ENCODE measurements at regions not wholly inside any gene's neighbourhood (a gene's known extent, or its start where the extent isn't known, plus 50 kb on each side); places are given as distances from the start of the nearest gene placed in this dataset.

GRCh38 chr5:159452480-159453167 is 122.3 kb upstream of the IL12B start:
- H3K27ac Mint-ChIP-seq, result no peak overlapping the region
- H3K27me3 Mint-ChIP-seq, result no peaks in the 10 kb centered on the region

GRCh38 chr5:159453209-159453608 is 122.9 kb upstream of the IL12B start:
- DNase-seq (ENCODE audit: low spot score in 2 of 2) (no peak), ATAC-seq (ENCODE audit: low read depth) (peak; percentile 46)
- Mint-ChIP-seq H3K27me3 (no peaks in the 10 kb centered on the region), H3K36me3 (peaks cover 5% of the 10 kb centered on the region), H3K9me3 (no peaks in the 10 kb centered on the region), H3K4me3 (no peak overlapping the region), H3K27ac (no peak overlapping the region), H3K4me1 (peaks cover 31% of the 10 kb centered on the region)

More at GRCh38 chr5:159452480-159453167, 122.3 kb upstream of the IL12B start:
- Mint-ChIP-seq H3K4me1 (peaks cover 28% of the 10 kb centered on the region), H3K9me3 (no peaks in the 10 kb centered on the region), H3K36me3 (peaks cover 5% of the 10 kb centered on the region), H3K4me3 (no peak overlapping the region)
- DNase-seq (ENCODE audit: low spot score in 2 of 2) (no peak), ATAC-seq (ENCODE audit: low read depth) (no peak)

- Mint-ChIP-seq H3K27ac (no peak overlapping the region), H3K9me3 (no peaks in the 10 kb centered on the region), H3K27me3 (no peaks in the 10 kb centered on the region), H3K4me3 (no peak overlapping the region), H3K4me1 (peaks cover 51% of the 10 kb centered on the region), H3K36me3 (peaks cover under 1% of the 10 kb centered on the region)
- DNase-seq (ENCODE audit: low spot score in 2 of 2), result no peak
- no peak for ATAC-seq (ENCODE audit: low read depth)
These were observed 126.0 kb upstream of the IL12B start for GRCh38 chr5:159456261-159456660.

GRCh38 chr5:159456722-159457465 is 126.6 kb upstream of the IL12B start:
- Mint-ChIP-seq H3K27ac (no peak overlapping the region), H3K9me3 (no peaks in the 10 kb centered on the region), H3K4me1 (peaks cover 51% of the 10 kb centered on the region), H3K4me3 (no peak overlapping the region), H3K27me3 (no peaks in the 10 kb centered on the region), H3K36me3 (no peaks in the 10 kb centered on the region)
- DNase-seq (ENCODE audit: low spot score in 2 of 2) (no peak), ATAC-seq (ENCODE audit: low read depth) (peak; percentile 30)

GRCh38 chr5:159458217-159458711 is 128.0 kb upstream of the IL12B start:
- ATAC-seq (ENCODE audit: low read depth), result peak; percentile 84
- H3K4me1 Mint-ChIP-seq, result peaks cover 41% of the 10 kb centered on the region
- H3K4me3 Mint-ChIP-seq, result peak overlapping the region; percentile 58
- H3K9me3 Mint-ChIP-seq, result no peaks in the 10 kb centered on the region
- no peaks in the 10 kb centered on the region for H3K27me3 Mint-ChIP-seq
- no peaks in the 10 kb centered on the region for H3K36me3 Mint-ChIP-seq
- peak in 1 of 2 donors; percentile 45 for DNase-seq (ENCODE audit: low spot score in 2 of 2)
- H3K27ac Mint-ChIP-seq, result peak overlapping the region; percentile 83

DNA sequence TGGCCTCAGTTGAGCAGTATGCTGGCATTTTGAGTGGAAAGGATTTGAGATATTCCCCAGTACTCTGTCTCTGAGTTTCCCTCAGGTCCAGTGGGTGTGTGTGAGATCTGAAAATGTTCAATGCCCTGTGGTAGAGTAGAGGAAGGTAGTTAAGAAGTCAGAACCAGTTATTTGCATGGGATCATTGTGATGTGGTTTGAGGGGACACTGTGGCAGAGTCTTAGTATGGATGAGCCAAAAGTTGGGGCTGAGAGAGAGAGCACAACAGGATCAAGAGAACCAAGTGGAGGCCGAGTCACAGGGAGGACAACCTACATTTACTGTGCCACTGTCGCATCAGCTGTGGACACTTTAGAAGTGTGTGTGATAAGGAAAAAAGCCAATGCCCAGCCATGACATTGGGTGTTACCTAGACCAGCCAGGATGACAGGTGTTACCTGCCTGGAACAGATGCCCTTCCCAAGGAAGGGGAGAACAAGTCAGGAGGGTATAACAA is 128.9 kb upstream of the IL12B start:
- peaks cover 37% of the 10 kb centered on the region for H3K4me1 Mint-ChIP-seq
- DNase-seq (ENCODE audit: low spot score in 2 of 2) (no peak), ATAC-seq (ENCODE audit: low read depth) (no peak)
- H3K36me3 Mint-ChIP-seq, result no peaks in the 10 kb centered on the region
- no peaks in the 10 kb centered on the region for H3K27me3 Mint-ChIP-seq
- no peak overlapping the region for H3K4me3 Mint-ChIP-seq
- H3K9me3 Mint-ChIP-seq, result no peaks in the 10 kb centered on the region
- peak overlapping the region; percentile 83 for H3K27ac Mint-ChIP-seq

DNA sequence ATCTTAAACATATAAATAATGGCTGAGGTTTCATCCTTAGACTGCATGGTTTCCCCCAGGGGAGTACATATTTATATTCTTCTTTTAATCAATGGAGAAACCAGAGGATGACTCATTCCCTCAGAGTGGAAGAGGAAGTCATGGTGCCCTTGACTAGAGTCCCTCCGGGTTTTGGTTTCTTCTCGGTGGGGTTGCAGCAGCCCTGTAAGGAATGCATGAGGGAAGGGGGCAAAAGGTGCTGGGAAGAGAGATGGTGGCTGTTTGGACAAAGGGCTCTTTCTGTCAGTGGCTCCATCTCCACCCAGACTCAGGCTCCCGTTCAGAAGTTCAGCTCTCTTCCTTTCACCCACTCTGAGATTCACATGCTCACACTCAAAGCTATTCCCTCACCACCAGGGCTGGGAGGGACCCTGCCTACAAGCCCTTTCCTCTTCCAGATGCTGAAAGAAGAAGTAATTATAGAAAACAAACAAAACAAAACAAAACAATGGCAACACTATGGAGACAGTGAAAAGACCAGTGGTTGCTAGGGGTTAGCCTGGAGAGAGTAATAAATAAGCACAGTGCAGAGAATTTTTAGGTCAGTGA is 129.8 kb upstream of the IL12B start:
- ATAC-seq (ENCODE audit: low read depth) (peak; percentile 30), DNase-seq (ENCODE audit: low spot score in 2 of 2) (no peak)
- no peaks in the 10 kb centered on the region for H3K36me3 Mint-ChIP-seq
- H3K27me3 Mint-ChIP-seq, result no peaks in the 10 kb centered on the region
- H3K4me3 Mint-ChIP-seq, result no peak overlapping the region
- peaks cover 37% of the 10 kb centered on the region for H3K4me1 Mint-ChIP-seq
- no peaks in the 10 kb centered on the region for H3K9me3 Mint-ChIP-seq
- peak overlapping the region; percentile 83 for H3K27ac Mint-ChIP-seq

DNA sequence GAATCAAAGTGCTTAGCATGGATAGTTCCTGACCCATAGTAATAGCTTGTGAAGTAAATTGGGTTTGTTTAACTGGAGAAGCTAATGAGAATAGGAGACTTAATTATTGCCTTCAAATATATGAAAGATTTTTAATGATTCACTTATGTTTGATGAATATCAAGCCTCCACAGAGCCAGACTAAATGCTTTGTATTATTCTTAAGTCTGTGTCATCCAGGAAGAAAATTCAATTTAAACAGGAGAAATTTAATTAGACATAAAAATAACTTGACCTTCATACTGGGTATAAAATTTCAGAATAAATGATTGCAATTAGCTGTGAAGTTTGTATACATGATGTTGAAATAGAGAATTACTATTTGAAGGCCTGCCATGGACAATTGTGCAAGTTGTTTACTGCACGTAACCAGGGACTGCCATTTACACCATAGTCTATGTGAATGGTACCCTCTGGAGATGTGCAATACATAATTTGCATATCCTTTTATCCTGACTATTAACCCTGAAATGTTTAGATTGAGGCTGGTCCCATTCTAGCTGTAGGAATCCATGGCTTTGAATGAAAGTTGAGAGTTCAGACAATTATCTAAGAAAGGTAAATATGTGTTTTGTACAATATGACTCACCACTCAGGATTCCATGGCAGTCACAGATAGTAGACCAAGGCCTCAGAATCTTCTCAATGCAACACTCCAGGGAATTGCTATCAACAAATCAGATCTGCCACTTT is 133.5 kb upstream of the IL12B start:
- no peak overlapping the region for H3K27ac Mint-ChIP-seq
- no peak for DNase-seq (ENCODE audit: low spot score in 2 of 2)
- ATAC-seq (ENCODE audit: low read depth), result no peak
- H3K27me3 Mint-ChIP-seq, result no peaks in the 10 kb centered on the region
- no peak overlapping the region for H3K4me3 Mint-ChIP-seq
- no peaks in the 10 kb centered on the region for H3K36me3 Mint-ChIP-seq
- no peaks in the 10 kb centered on the region for H3K9me3 Mint-ChIP-seq
- peaks cover 20% of the 10 kb centered on the region for H3K4me1 Mint-ChIP-seq

GRCh38 chr5:159465604-159466003 is 135.3 kb upstream of the IL12B start:
- Mint-ChIP-seq H3K4me3 (no peak overlapping the region), H3K27me3 (no peaks in the 10 kb centered on the region), H3K27ac (no peak overlapping the region), H3K4me1 (peaks cover 19% of the 10 kb centered on the region), H3K9me3 (no peaks in the 10 kb centered on the region), H3K36me3 (no peaks in the 10 kb centered on the region)
- no peak for ATAC-seq (ENCODE audit: low read depth)
- DNase-seq (ENCODE audit: low spot score in 2 of 2), result no peak

DNA sequence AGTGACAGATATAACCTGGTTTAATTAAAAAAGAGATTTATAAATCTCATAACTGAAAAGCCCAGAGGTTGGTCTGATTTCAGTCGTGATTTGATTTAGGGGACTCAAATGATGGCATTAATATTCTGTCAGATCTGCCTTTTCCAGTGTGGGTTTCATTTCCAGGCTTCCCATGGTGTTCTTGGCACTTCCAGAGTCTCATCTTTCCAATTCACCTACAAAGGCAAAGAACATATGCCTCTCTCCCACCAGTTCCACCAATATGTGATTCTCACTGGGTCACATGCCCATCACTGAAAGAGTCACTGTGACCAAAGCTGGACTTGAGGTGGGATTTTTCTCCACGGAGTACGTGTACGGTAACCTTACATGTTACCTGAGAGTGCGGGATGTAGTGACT is 137.4 kb upstream of the IL12B start:
- peaks cover 19% of the 10 kb centered on the region for H3K4me1 Mint-ChIP-seq
- H3K27me3 Mint-ChIP-seq, result no peaks in the 10 kb centered on the region
- DNase-seq (ENCODE audit: low spot score in 2 of 2) (no peak), ATAC-seq (ENCODE audit: low read depth) (no peak)
- no peaks in the 10 kb centered on the region for H3K9me3 Mint-ChIP-seq
- H3K27ac Mint-ChIP-seq, result no peak overlapping the region
- H3K36me3 Mint-ChIP-seq, result peaks cover 3% of the 10 kb centered on the region
- no peak overlapping the region for H3K4me3 Mint-ChIP-seq

DNA sequence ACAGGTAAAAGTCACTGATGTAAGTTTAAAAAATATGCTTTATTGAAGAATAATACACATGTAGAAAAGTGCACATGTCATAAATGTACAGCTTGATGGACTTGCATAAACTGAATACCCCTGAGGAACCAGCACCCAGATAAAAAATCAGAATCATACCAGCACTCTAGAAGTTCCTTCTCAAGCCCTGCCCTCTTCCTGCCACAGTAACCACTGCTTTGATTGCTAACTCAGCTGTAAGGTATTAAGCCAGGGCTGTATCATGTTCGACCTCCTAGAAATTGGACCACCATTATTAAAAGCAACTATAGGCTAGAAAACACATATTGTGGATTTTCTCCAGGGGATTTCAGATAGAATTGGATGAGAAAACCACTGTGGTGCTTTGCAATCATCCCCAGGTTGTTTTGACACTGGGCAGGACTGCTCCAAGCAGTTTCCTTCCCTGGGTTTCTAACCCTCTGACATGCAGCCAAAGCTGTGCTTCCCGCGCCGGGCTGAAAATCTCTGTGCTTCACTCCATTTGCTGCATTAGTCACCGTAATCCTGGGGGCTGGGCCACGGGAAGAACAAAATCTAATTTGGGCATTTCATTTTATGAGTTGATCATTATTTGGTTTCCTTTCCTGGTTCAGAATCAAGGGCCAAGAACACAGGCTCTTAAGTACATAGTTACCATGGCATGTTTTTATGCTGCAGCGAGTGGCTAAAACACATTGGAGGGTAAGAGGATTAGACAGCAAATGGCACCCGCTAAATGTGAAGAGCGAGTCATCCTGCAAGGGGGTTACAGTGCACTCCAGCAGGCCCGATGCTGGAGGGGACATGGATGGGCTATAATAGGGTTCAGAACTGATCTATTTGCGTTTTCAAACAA is 139.4 kb upstream of the IL12B start:
- peak in 1 of 2 donors; percentile 20 for DNase-seq (ENCODE audit: low spot score in 2 of 2)
- no peak overlapping the region for H3K4me3 Mint-ChIP-seq
- H3K27me3 Mint-ChIP-seq, result no peaks in the 10 kb centered on the region
- H3K27ac Mint-ChIP-seq, result no peak overlapping the region
- peaks cover 19% of the 10 kb centered on the region for H3K4me1 Mint-ChIP-seq
- peak; percentile 99 for ATAC-seq (ENCODE audit: low read depth)
- peaks cover 15% of the 10 kb centered on the region for H3K36me3 Mint-ChIP-seq
- H3K9me3 Mint-ChIP-seq, result peaks cover 8% of the 10 kb centered on the region

DNA sequence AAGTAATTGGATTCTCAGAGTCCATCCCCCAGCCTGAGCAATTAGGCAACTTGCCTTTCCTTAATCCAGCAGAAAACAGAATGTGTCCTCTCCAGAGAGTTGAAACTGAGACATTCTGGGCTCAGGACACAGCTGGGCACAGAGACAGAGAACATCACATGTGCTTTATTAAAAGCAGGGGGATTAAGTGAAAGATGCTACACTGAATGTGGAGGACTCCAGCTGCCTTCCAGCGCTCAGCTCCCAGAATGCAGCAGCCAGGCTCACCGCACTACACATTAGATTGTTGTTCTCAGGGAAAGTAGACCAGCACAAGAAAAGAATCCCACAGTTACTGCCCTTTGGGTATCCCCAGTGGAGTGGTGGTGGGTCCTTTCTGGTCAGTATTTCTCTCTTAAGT is 141.6 kb upstream of the IL12B start:
- peaks cover 19% of the 10 kb centered on the region for H3K4me1 Mint-ChIP-seq
- no peaks in the 10 kb centered on the region for H3K27me3 Mint-ChIP-seq
- no peak for DNase-seq (ENCODE audit: low spot score in 2 of 2)
- ATAC-seq (ENCODE audit: low read depth), result no peak
- H3K4me3 Mint-ChIP-seq, result no peak overlapping the region
- peaks cover 25% of the 10 kb centered on the region for H3K36me3 Mint-ChIP-seq
- peaks cover 13% of the 10 kb centered on the region for H3K9me3 Mint-ChIP-seq
- H3K27ac Mint-ChIP-seq, result no peak overlapping the region

DNA sequence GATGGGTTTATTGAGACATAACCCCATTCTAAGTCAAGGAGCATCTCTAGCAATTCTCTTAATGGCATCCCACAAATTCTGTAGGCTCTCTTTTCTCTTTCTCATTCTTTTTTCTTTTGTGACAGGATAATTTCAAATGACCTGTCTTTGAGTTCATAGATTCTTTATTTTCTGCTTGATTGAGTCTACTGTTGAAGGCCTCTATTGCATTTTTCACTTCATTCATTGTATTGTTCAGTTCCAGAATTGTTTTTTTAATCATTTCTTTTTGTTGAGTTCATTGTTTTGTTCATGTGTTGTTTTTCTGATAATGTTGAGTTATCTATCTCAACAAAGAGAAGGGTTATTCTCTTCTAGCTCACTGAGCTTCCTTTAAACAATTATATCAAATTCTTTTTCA is 144.7 kb upstream of the IL12B start:
- no peak for DNase-seq (ENCODE audit: low spot score in 2 of 2)
- no peaks in the 10 kb centered on the region for H3K27me3 Mint-ChIP-seq
- no peak overlapping the region for H3K27ac Mint-ChIP-seq
- peaks cover 12% of the 10 kb centered on the region for H3K4me1 Mint-ChIP-seq
- H3K4me3 Mint-ChIP-seq, result no peak overlapping the region
- peaks cover 29% of the 10 kb centered on the region for H3K36me3 Mint-ChIP-seq
- no peak for ATAC-seq (ENCODE audit: low read depth)
- peaks cover 18% of the 10 kb centered on the region for H3K9me3 Mint-ChIP-seq

All from memory B cell (primary cell).